CD4-positive, alpha-beta T cell treated with Interleukin-21 for 1 hour (primary cell): ENCODE measurements at regions not wholly inside any gene's neighbourhood (a gene's known extent, or its start where the extent isn't known, plus 50 kb on each side); places are given as distances from the start of the nearest gene placed in this dataset.
"Not testable (repeated sequence)": the region's sequence is repeated elsewhere in the genome, so short reads cannot be mapped to it uniquely, and the experiment has no call there.

Experiments used
- DNase-seq: peaks from one replicate; pipeline ENCODE4 v3.0.0-alpha.2; 2020

GRCh38 chr12:90497923-90498545 is 456.9 kb downstream of the CCER1 start:
- no peak for DNase-seq

DNA sequence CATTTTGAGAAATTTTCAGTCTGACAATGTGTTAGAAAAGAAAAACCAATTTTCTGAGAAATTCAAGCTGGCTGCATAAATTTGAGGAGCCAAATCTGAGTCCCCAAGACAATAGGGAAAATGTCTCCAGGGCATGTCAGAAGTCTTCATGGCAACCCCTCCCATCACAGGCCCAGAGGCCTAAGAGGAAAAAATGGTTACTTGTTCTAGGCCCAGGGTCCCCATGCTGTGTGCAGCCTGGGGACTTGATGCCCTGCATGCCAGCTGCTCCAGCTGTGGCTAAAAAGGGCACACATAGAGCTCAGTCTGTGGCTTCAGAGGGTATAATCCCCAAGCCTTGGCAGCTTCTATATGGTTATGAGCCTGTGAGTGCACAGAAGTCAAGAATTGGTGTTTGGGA is 464.6 kb downstream of the CCER1 start:
- no peak for DNase-seq

DNA sequence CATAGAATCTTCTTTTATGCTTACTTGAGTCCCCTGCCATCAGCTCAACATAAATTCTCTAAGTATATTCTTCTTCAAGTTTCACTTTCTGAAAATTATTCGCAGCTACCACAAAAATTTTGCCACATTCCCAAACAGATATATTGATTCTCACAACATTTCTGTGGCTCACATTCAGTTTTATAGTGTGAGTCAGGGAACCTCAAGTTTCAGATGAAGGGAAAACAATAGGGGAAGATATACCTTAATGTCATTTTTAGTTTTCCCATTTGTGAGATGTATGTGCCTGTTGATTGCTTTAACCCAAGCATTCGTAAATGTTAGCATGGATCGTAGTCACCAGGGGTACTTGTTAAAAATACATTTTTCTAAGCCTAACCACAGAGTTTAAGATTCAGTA is 465.8 kb downstream of the CCER1 start:
- no peak for DNase-seq

GRCh38 chr12:90485560-90485959 is 469.4 kb downstream of the CCER1 start:
- DNase-seq, result no peak

- no peak for DNase-seq
Measured at GRCh38 chr12:90484094-90484493, 470.9 kb downstream of the CCER1 start.

DNA sequence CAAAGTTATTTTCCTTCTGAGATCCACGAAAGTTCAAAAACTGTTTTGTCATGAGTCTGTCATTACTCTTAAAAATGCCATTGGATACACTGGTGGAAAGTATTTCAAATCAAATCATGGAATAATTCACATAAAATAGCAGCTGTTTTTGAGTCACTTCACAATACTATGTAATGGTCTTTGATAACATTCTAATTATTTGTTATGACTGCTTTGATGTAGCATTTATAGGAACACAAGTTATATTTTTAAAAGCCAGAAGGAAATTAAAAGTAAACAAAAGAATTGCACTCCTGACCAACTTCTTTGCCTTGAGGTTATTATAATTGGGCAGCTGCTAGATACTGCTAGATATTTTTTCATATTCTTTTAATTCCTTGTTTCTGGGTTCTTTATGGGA is 473.2 kb downstream of the CCER1 start:
- no peak for DNase-seq

- no peak for DNase-seq
Measured at GRCh38 chr12:90479237-90479636, 475.7 kb downstream of the CCER1 start.

- no peak for DNase-seq
Measured at GRCh38 chr12:90473831-90474230, 481.1 kb downstream of the CCER1 start.

DNA sequence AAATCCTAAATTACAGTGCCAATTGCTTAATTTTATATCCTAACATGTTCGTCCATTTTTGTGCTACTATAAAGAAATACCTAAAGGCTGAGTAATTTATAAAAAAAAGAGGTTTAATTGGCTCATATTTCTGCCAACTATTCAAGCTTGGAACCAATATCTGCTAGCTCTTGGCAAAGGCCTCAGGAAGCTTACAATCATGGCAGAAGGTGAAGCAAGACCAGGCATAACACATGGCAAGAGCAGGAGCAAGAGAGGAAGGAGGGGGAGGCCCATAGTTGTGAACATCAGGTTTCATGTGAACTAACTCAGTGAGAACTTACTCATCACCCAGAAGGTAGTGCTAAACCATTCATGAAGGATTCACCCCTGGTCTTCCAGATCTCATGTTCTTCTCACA is 494.3 kb downstream of the CCER1 start:
- no peak for DNase-seq

- DNase-seq, result no peak
Measured at GRCh38 chr12:90456248-90456647, 498.7 kb downstream of the CCER1 start.

- DNase-seq, result no peak
Measured at GRCh38 chr12:90455756-90456155, 499.2 kb downstream of the CCER1 start.

DNA sequence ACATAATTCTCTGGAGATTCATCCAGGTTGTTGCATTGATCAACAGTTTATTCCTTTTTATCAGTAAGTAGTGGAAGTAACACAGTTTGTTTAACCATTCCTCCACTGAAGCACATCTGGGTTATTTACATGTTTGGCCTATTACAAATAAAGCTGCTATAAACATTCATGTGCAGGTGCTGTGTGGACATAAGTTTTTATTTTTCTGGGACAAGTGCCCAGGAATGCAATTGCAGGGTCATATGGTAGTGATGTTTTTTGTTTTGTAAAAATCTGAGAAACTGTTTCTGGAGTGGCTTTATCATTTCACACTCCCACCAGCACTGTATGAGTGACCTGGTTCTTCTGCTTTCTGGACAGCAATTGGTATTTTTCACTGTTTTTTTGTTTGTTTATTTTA is 505.4 kb downstream of the CCER1 start:
- DNase-seq, result no peak

- not testable (repeated sequence) for DNase-seq
Measured at GRCh38 chr12:90443466-90443865, 511.5 kb downstream of the CCER1 start.

GRCh38 chr12:90441431-90441830 is 513.5 kb downstream of the CCER1 start:
- DNase-seq, result no peak

GRCh38 chr12:90428881-90429280 is 526.1 kb downstream of the CCER1 start:
- no peak for DNase-seq

DNA sequence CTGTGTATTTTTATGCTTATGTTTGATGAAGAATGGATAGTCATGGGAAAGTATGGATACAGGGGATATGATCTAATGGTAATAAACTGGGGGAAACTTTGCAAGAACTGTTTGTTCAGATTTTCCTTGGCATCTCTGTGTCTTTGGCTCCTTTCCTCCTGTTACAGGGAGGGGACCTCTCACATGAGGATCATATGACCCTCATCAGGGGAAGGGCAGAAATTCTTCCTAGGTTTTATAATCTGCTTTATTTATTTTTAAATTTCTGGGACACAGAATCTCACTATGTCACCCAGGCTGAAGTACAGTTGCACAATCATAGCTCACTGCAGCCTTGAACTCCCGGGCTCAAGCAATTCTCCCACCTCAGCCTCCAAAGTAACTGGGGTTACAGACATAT is 526.5 kb downstream of the CCER1 start:
- no peak for DNase-seq

DNA sequence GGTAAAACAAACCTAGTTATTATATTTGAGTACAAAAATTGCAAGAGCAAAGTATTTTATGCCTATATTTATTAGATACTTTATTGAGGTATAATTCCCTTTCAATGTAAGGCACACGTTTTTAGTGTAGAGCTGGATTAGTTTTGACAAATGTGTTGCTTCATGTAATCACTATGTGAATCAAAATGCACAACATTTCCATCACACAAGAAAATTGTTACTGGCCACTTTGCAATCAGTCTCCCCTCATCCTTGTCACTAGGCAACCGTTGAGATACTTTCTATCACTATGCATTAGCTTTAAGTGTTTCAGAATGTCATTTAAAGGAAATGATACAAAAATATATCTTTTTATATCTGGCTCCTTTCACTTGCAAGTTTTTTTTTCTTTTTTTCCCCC is 531.0 kb downstream of the CCER1 start:
- no peak for DNase-seq

DNA sequence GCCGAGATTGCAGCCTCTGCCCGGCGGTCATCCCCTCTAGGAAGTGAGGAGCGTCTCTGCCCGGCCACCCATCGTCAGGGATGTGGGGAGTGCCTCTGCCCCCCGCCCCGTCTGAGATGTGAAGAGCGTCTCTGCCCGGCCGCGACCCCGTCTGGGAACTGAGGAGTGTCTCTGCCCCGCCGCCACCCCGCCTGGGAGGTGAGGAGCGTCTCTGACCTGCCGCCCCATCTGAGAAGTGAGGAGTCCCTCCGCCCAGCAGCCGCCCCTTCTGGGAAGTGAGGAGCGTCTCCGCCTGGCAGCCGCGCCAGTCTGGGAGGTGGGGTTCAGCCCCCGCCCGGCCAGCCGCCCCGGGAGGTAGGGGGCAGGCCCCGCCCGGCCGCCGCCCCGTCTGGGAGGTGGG is 544.0 kb downstream of the CCER1 start:
- no peak for DNase-seq

GRCh38 chr12:90407841-90408240 is 547.1 kb downstream of the CCER1 start:
- no peak for DNase-seq

DNA sequence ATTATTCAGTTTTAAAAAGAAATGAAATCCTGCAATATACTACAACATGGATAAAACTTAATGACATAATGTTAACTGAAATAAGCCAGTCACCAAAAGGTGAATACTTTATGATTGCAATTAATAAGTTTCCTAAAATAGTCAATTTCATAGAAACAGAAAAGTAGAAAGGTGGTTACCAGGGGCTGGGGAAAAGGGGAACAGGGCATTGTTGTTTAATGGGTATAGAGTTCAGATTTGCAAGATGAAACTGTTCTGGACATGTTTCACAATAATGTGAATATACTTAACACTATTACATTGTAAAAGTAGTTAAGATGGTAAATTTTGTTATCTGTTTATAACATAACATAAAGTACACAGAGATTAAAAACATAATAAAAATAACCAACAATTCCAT is 550.9 kb downstream of the CCER1 start:
- DNase-seq, result no peak

- DNase-seq, result no peak
Measured at GRCh38 chr12:90401185-90401584, 553.8 kb downstream of the CCER1 start.

- DNase-seq, result no peak
Measured at GRCh38 chr12:90399357-90399756, 555.6 kb downstream of the CCER1 start.

DNA sequence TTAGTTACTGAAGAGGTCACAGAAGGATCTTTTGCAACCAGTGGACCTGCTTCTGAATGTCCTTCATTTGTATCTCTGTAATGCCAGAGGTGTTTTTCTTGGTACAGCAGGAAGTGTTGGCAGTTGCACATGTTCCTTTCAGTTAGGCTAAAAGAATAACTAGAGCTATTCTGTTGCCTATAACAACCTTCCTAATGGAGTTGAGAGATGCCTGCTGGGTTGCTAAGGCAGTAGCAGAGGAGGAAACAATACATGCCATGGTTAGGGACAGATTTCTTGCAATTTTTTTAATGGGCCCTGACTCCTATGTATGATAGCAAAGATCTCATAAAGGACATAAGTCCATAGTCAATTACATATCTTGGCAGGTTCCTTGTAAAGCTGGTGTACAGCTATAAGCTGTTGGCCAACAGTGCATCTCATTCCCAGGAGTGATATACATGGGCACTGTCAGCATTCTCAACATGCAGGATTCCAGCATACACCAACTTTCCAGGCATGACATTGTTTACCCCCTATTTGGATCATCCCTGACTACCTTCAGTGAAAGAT is 556.6 kb downstream of the CCER1 start:
- no peak for DNase-seq

GRCh38 chr12:90396556-90396955 is 558.4 kb downstream of the CCER1 start:
- no peak for DNase-seq

DNA sequence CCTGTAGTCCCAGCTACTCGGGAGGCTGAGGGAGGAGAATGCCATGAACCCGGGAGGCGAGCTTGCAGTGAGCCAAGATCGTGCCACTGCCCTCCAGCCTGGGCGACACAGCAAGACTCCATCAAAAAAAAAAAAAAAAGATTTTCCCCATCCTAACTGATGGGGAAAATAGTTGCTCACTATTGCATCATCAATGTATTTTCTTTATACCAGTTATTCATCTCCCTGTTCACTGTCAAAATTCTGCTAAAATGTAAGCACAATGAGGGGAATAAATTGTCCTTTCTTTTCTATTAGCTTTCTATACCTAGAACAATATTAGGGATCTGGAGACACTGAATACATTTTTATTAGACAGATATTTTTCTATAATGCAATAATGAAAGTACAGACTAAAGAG is 561.3 kb downstream of the CCER1 start:
- no peak for DNase-seq
